ENCODE measurements at regions not wholly inside any gene's neighbourhood (a gene's known extent, or its start where the extent isn't known, plus 50 kb on each side); places are given as distances from the start of the nearest gene placed in this dataset.

- DNase-seq = no peak
Measured at GRCh38 chr21:43364261-43364510, 62.7 kb downstream of the SIK1 start.

- DNase-seq = no peak
Measured at GRCh38 chr21:43363506-43364260, 63.2 kb downstream of the SIK1 start.

GRCh38 chr21:43362915-43363314 is 64.0 kb downstream of the SIK1 start:
- DNase-seq = peak; percentile 46

- peak; percentile 77 for DNase-seq
Measured at GRCh38 chr21:43362321-43362791, 64.6 kb downstream of the SIK1 start.

GRCh38 chr21:43361493-43362296 is 65.2 kb downstream of the SIK1 start:
- DNase-seq = peak; percentile 41

GRCh38 chr21:43361127-43361492 is 65.8 kb downstream of the SIK1 start:
- DNase-seq = peak; percentile 38

GRCh38 chr21:43360441-43361126 is 66.3 kb downstream of the SIK1 start:
- DNase-seq = no peak

GRCh38 chr21:43358940-43359822 is 67.8 kb downstream of the SIK1 start:
- no peak for DNase-seq

GRCh38 chr21:43357715-43358430 is 69.1 kb downstream of the SIK1 start:
- DNase-seq = no peak

GRCh38 chr21:43355925-43356289 is 71.0 kb downstream of the SIK1 start:
- DNase-seq = no peak

- DNase-seq = no peak
Measured at GRCh38 chr21:43355266-43355924, 71.5 kb downstream of the SIK1 start.

GRCh38 chr21:43354666-43355065 is 72.3 kb downstream of the SIK1 start:
- DNase-seq = no peak

- DNase-seq = no peak
Measured at GRCh38 chr21:43354026-43354420, 72.9 kb downstream of the SIK1 start.

- DNase-seq = no peak
Measured at GRCh38 chr21:43353282-43354025, 73.5 kb downstream of the SIK1 start.

- DNase-seq = no peak
Measured at GRCh38 chr21:43352568-43353281, 74.2 kb downstream of the SIK1 start.

GRCh38 chr21:43352154-43352537 is 74.8 kb downstream of the SIK1 start:
- no peak for DNase-seq

GRCh38 chr21:43351501-43352153 is 75.3 kb downstream of the SIK1 start:
- no peak for DNase-seq

- DNase-seq = no peak
Measured at GRCh38 chr21:43349644-43350043, 77.3 kb downstream of the SIK1 start.

GRCh38 chr21:43348801-43349261 is 78.1 kb downstream of the SIK1 start:
- DNase-seq = no peak
